ENCODE measurements at regions not wholly inside any gene's neighbourhood (a gene's known extent, or its start where the extent isn't known, plus 50 kb on each side); places are given as distances from the start of the nearest gene placed in this dataset.

DNA sequence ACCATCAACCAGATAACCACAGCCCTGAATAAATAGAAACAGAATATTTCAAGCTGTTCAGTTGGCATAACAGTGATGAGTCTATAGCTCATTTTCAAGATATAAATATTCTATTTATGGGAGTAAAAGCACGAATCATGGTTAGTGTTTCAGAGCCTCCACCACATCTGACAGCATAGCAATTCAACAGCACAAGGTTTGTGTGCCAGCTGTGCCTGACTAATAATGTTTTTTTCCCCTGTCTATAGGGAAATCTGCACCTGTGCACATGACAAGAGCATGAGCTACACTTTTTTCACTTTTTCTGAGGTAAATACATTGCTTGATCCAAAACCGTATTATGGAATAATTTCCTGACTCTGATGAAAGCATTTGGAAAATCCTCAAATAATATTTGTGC is 251.3 kb downstream of the RPIA start:
- Histone ChIP-seq H2BK15ac (ENCODE audit: low read depth, low read length) (no peak overlapping the region), H3K4ac (ENCODE audit: low read depth, low read length) (no peak overlapping the region), H3K27me3 (ENCODE audit: insufficient read depth, low read length) (no peaks in the 10 kb centered on the region), H4K8ac (replicated peaks; ENCODE audit: insufficient read length, low read depth, low read length) (no peak overlapping the region), H2AK5ac (ENCODE audit: insufficient read length, low read length) (no peak overlapping the region), H3K14ac (ENCODE audit: insufficient read depth, low read length) (no peak overlapping the region), H2BK5ac (ENCODE audit: insufficient read length, low read length) (no peak overlapping the region), H3K23ac (ENCODE audit: insufficient read length, low read depth, low read length) (no peak overlapping the region), H2BK20ac (ENCODE audit: low read depth, low read length, poor library complexity, severe bottlenecking) (no peak overlapping the region), H4K5ac (ENCODE audit: insufficient read length, low read depth, low read length) (no peak overlapping the region), H3K56ac (ENCODE audit: insufficient read length, low read depth, low read length) (no peak overlapping the region), H3K27ac (ENCODE audit: insufficient read length, low read depth, low read length) (no peak overlapping the region), H2BK12ac (ENCODE audit: insufficient read length, low read depth, low read length) (no peak overlapping the region), H3K79me2 (ENCODE audit: insufficient read depth, low read length) (no peaks in the 10 kb centered on the region), H4K20me1 (ENCODE audit: control insufficient read depth, insufficient read depth, insufficient read length) (no peaks in the 10 kb centered on the region), H3K9me3 (ENCODE audit: control insufficient read depth, low read depth, low read length) (peaks cover 26% of the 10 kb centered on the region), H4K91ac (ENCODE audit: insufficient read length, low read depth, low read length) (no peak overlapping the region), H3K79me1 (ENCODE audit: insufficient read depth, low read depth, low read length, poor library complexity, severe bottlenecking) (no peaks in the 10 kb centered on the region), H3K9ac (ENCODE audit: extremely low read depth, insufficient read length, low read length) (no peak overlapping the region), H2BK120ac (ENCODE audit: low read depth, low read length, poor library complexity, severe bottlenecking) (no peak overlapping the region), H3K4me2 (ENCODE audit: insufficient read depth, insufficient read length, low read length) (no peak overlapping the region), H3K4me1 (ENCODE audit: insufficient read depth, low read length) (no peaks in the 10 kb centered on the region), H3T11ph (ENCODE audit: low read length) (no peak overlapping the region), H3K23me2 (ENCODE audit: insufficient read length, low read depth, low read length, poor library complexity, severe bottlenecking) (no peaks in the 10 kb centered on the region), H2AFZ (ENCODE audit: low read length) (no peak overlapping the region), H3K18ac (ENCODE audit: insufficient read length, low read depth, low read length) (no peak overlapping the region)
- Mint-ChIP-seq H3K9me3 (peaks cover 55 to 79% of the 10 kb centered on the region in 2 experiments), H3K36me3 (ENCODE audit: insufficient read depth in 1 of 3, low read depth in 3 of 3) (peaks cover 0 to 13% (median 2%) of the 10 kb centered on the region in 3 experiments; a peak in 3 of 7 replicates), H3K27me3 (ENCODE audit: low read depth) (no peaks in the 10 kb centered on the region), H3K4me1 (no peaks in the 10 kb centered on the region), H3K4me3 (no peak overlapping the region), H3K27ac (no peak overlapping the region)
- WGBS (ENCODE audit: extremely low coverage, insufficient read length, low lambda C conversion rate): no CpG with 5 or more reads among the region's 2 CpGs
- TF ChIP-seq CTCF (conservative IDR thresholded peaks at IDR 0.05): no peak
- no peak for DNase-seq
